ENCODE measurements at regions not wholly inside any gene's neighbourhood (a gene's known extent, or its start where the extent isn't known, plus 50 kb on each side); places are given as distances from the start of the nearest gene placed in this dataset.
"Not testable (repeated sequence)": the region's sequence is repeated elsewhere in the genome, so short reads cannot be mapped to it uniquely, and the experiment has no call there.

- Histone ChIP-seq H3K36me3 (no peaks in the 10 kb centered on the region), H3K27ac (replicated peaks in 1 of 4) (no peak overlapping the region), H3K4me1 (peaks cover 0 to 1% (median 0%) of the 10 kb centered on the region in 4 donors), H3K9me3 (no peaks in the 10 kb centered on the region), H3K4me3 (no peak overlapping the region), H3K27me3 (no peaks in the 10 kb centered on the region)
- 77% methylated on average over 1 of the region's 1 CpG for WGBS
- TF ChIP-seq POLR2A (IDR thresholded peaks at IDR 0.05; ENCODE audit: low read depth): no peak
- no peak for TF ChIP-seq POLR2AphosphoS5 (IDR thresholded peaks at IDR 0.05)
- TF ChIP-seq, protein P1, sequence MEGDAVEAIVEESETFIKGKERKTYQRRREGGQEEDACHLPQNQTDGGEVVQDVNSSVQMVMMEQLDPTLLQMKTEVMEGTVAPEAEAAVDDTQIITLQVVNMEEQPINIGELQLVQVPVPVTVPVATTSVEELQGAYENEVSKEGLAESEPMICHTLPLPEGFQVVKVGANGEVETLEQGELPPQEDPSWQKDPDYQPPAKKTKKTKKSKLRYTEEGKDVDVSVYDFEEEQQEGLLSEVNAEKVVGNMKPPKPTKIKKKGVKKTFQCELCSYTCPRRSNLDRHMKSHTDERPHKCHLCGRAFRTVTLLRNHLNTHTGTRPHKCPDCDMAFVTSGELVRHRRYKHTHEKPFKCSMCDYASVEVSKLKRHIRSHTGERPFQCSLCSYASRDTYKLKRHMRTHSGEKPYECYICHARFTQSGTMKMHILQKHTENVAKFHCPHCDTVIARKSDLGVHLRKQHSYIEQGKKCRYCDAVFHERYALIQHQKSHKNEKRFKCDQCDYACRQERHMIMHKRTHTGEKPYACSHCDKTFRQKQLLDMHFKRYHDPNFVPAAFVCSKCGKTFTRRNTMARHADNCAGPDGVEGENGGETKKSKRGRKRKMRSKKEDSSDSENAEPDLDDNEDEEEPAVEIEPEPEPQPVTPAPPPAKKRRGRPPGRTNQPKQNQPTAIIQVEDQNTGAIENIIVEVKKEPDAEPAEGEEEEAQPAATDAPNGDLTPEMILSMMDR (IDR thresholded peaks at IDR 0.05): no peak
- TF ChIP-seq EP300 (IDR thresholded peaks at IDR 0.05): no peak
- DNase-seq (ENCODE audit: extremely low spot score): no peak
- intact Hi-C loops (cut with DNase I): no loop called here
These were observed 109.0 kb upstream of the MDM1 start for GRCh38 chr12:68441167-68441566.

GRCh38 chr12:68442353-68442972, 110.3 kb upstream of the MDM1 start:
- H3K4me1 ChIP-seq; H3K36me3 ChIP-seq; DNase-seq (ENCODE audit: extremely low spot score); H3K9me3 ChIP-seq; intact Hi-C loops (cut with DNase I); H3K4me3 ChIP-seq; H3K27me3 ChIP-seq; H3K27ac ChIP-seq (replicated peaks in 1 of 4): not testable (repeated sequence)
- WGBS: 98% methylated on average over 3 of the region's 3 CpGs

- H3K27ac ChIP-seq (replicated peaks in 1 of 4); H3K36me3 ChIP-seq; H3K4me1 ChIP-seq; H3K4me3 ChIP-seq; intact Hi-C loops (cut with DNase I); DNase-seq (ENCODE audit: extremely low spot score); H3K27me3 ChIP-seq; H3K9me3 ChIP-seq: not testable (repeated sequence)
- WGBS: 87% methylated on average over 2 of the region's 2 CpGs
These were observed 111.5 kb upstream of the MDM1 start for GRCh38 chr12:68443695-68444094.

DNA sequence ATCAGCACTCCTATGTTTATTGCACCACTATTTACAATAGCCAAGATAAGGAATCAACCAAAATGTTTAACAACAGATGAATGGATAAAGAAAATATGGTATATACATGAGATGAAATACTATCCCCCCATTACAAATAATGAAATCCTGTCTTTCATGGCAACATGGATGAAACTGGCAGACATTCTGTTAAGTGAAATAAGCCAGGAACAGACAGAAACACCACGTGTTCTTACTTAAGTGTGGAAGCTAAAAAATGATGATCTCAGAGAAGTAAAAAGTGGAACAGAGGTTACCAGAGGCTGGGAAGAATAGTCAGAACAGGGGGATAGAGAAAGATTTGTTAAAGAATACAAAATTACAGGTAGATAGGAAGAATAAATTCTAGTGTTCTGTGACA, 113.7 kb upstream of the MDM1 start:
- H3K27ac ChIP-seq (replicated peaks in 1 of 4): no peak overlapping the region
- no peaks in the 10 kb centered on the region for H3K9me3 ChIP-seq
- no peaks in the 10 kb centered on the region for H3K27me3 ChIP-seq
- peaks cover 4 to 8% (median 5%) of the 10 kb centered on the region in 4 donors for H3K4me1 ChIP-seq
- WGBS: 23% methylated on average over 1 of the region's 1 CpG
- DNase-seq (ENCODE audit: extremely low spot score): no peak
- TF ChIP-seq EP300 (IDR thresholded peaks at IDR 0.05): no peak
- no peaks in the 10 kb centered on the region for H3K36me3 ChIP-seq
- H3K4me3 ChIP-seq: no peak overlapping the region
- intact Hi-C loops (cut with DNase I): no loop called here

DNA sequence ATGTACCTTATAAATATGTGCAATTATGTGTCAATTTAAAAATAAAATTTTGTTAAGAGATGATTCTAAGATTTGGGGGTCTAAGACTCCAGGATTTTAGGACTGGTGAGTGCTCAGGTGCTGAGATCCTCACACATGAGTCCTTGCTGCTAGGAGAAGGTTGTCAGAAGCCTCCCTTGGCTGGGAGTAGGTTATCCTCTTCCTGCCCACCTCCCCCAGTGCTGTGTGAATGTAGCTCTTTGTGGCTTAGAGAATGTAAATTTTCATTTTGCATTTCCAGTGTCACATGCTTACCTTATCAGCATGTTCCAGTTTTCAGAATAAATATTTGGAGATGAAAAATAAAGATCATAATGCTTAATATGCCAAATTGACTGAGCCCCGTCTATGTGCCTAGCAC, 114.2 kb upstream of the MDM1 start:
- no peak for DNase-seq (ENCODE audit: extremely low spot score)
- intact Hi-C loops (cut with DNase I): no loop called here
- TF ChIP-seq, protein P1 (IDR thresholded peaks at IDR 0.05): no peak
- TF ChIP-seq EP300 (IDR thresholded peaks at IDR 0.05) (no peak), POLR2A (IDR thresholded peaks at IDR 0.05; ENCODE audit: low read depth) (no peak), POLR2AphosphoS5 (IDR thresholded peaks at IDR 0.05) (no peak)
- H3K4me3 ChIP-seq: no peak overlapping the region
- H3K4me1 ChIP-seq: peaks cover 10 to 14% (median 11%) of the 10 kb centered on the region in 4 donors
- no peaks in the 10 kb centered on the region for H3K27me3 ChIP-seq
- no peaks in the 10 kb centered on the region for H3K9me3 ChIP-seq
- WGBS: 74% methylated on average over 1 of the region's 1 CpG
- no peaks in the 10 kb centered on the region for H3K36me3 ChIP-seq
- no peak overlapping the region for H3K27ac ChIP-seq (replicated peaks in 1 of 4)

DNA sequence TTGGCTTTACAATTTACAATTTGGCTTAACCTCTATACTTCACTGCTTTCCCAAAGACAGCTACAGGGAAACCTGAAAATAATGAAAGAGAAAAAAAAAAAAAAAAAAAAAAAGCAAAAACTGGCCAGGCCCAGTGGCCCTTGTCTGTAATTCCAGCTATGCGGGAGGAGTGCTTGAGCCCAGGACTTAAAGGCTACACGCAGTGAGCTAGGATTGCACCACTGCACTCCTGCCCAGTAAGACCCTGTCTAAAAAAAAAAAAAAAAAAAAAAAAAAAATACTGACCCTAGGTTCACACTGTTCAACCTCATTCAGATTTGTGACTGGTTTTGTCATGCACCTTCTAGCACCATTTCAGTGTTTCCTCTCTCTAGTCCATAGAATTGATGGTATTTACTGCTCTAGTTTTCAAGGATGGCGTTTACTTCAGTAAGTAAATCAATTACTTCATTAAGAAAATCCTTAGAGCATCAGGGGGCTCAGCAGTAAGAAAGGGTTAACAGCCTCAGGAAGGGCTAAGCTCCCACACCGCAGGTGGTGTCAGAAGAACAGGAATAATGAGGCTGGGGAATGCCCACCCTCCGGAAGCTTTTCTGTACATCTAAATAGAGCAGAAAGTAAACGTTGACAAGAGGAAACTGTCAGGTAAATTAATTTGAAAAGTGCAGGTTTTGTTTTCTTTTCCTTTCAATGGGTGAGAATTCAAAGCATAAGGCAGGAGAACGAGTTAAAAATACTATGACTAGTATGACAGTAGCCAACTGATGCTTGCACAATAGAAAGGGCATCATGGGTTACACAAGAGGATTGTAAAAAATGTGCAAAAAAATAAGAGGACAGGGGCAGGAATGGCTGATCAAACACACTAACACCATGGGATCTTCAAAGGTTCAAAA, 115.0 kb upstream of the MDM1 start:
- Histone ChIP-seq H3K27me3 (no peaks in the 10 kb centered on the region), H3K4me3 (no peak overlapping the region), H3K36me3 (no peaks in the 10 kb centered on the region), H3K9me3 (no peaks in the 10 kb centered on the region), H3K4me1 (peaks cover 17 to 21% (median 18%) of the 10 kb centered on the region in 4 donors), H3K27ac (replicated peaks in 1 of 4) (peak overlapping the region in 1 of 4 donors; percentile 20)
- intact Hi-C loops (cut with DNase I): no loop called here
- no peak for TF ChIP-seq EP300 (IDR thresholded peaks at IDR 0.05)
- TF ChIP-seq, protein P1 (IDR thresholded peaks at IDR 0.05): no peak
- TF ChIP-seq POLR2A (IDR thresholded peaks at IDR 0.05; ENCODE audit: low read depth): no peak
- no peak for TF ChIP-seq POLR2AphosphoS5 (IDR thresholded peaks at IDR 0.05)
- WGBS: 58% methylated on average over 7 of the region's 7 CpGs
- DNase-seq (ENCODE audit: extremely low spot score): peak; percentile 47
